Smooth muscle cell (in vitro differentiated cells): ENCODE measurements at regions not wholly inside any gene's neighbourhood (a gene's known extent, or its start where the extent isn't known, plus 50 kb on each side); places are given as distances from the start of the nearest gene placed in this dataset.

ENCODE experiments used
- DNase-seq: peaks from one replicate; lab custom pipeline; 2025; ENCODE audit not compliant: unreplicated experiment; lab: John Stamatoyannopoulos, UW
- H2AFZ ChIP-seq: fragments of 200-600 bp; sonication (generic); 2 replicates; pipeline ENCODE4 v1.6.0; 2016; ENCODE audit warnings: antibody characterized with exemption, low read depth, mild to moderate bottlenecking
- H3F3A ChIP-seq: fragments of 200-600 bp; sonication (generic); 2 replicates; pipeline ENCODE4 v1.6.0; 2017; ENCODE audit warnings: antibody characterized with exemption, low read depth
- H3K27ac ChIP-seq: fragments of 200-600 bp; sonication (generic); 2 replicates; pipeline ENCODE4 v1.5.1; 2016; ENCODE audit warnings: low read depth, mild to moderate bottlenecking
- H3K27me3 ChIP-seq: fragments of 200-600 bp; sonication (generic); 2 replicates; pipeline ENCODE4 v1.6.1; 2016; ENCODE audit warnings: low read depth, mild to moderate bottlenecking
- H3K36me3 ChIP-seq: fragments of 200-600 bp; sonication (generic); 2 replicates; pipeline ENCODE4 v1.5.1; 2016; ENCODE audit warnings: low read depth
- H3K4me1 ChIP-seq: fragments of 200-600 bp; sonication (generic); 2 replicates; pipeline ENCODE4 v1.5.1; 2016; ENCODE audit warnings: low read depth
- H3K4me2 ChIP-seq: fragments of 200-600 bp; sonication (generic); 2 replicates; pipeline ENCODE4 v1.6.0; 2016; ENCODE audit warnings: mild to moderate bottlenecking
- H3K4me3 ChIP-seq: fragments of 200-600 bp; sonication (generic); 2 replicates; pipeline ENCODE4 v1.5.1; 2016; ENCODE audit warnings: mild to moderate bottlenecking
- H3K79me2 ChIP-seq: fragments of 200-600 bp; sonication (generic); 2 replicates; pipeline ENCODE4 v1.6.0; 2016; ENCODE audit warnings: low read depth, mild to moderate bottlenecking
- H3K9ac ChIP-seq: fragments of 200-600 bp; sonication (generic); 2 replicates; pipeline ENCODE4 v1.6.0; 2016; ENCODE audit warnings: low read depth
- H3K9me3 ChIP-seq: fragments of 200-600 bp; sonication (generic); replicated peaks from 2 replicates; pipeline ENCODE4 v1.5.1; 2016; ENCODE audit warnings: low read depth
- H4K20me1 ChIP-seq: fragments of 200-600 bp; sonication (generic); 2 replicates; pipeline ENCODE4 v1.6.0; 2016; ENCODE audit warnings: low read depth
- CTCF ChIP-seq: fragments of 200-600 bp; sonication (generic); IDR thresholded peaks from 2 replicates; pipeline ENCODE4 v1.5.1; 2017; ENCODE audit warnings: borderline replicate concordance, mild to moderate bottlenecking, antibody characterized with exemption; ENCODE audit not compliant: insufficient read depth, poor library complexity, severe bottlenecking
- WGBS: methylation state at CpG from one replicate; pipeline ENCODE4 v1.1.7; 2016; ENCODE audit warnings: low lambda C conversion rate; 5-methylcytosine and 5-hydroxymethylcytosine counted together

GRCh38 chr12:102781117-102781516 lies 135.9 kb downstream of the PAH start:
- H4K20me1 ChIP-seq: no peaks in the 10 kb centered on the region
- H3K9ac ChIP-seq: no peak overlapping the region
- H3K27me3 ChIP-seq: peaks cover 5% of the 10 kb centered on the region
- TF ChIP-seq CTCF: no peak
- H3K27ac ChIP-seq: no peak overlapping the region
- no peaks in the 10 kb centered on the region for H3F3A ChIP-seq
- no peak for DNase-seq
- H3K4me3 ChIP-seq: no peak overlapping the region
- no peaks in the 10 kb centered on the region for H3K4me1 ChIP-seq
- no peaks in the 10 kb centered on the region for H3K79me2 ChIP-seq
- no peaks in the 10 kb centered on the region for H3K9me3 ChIP-seq
- no peak overlapping the region for H2AFZ ChIP-seq
- H3K4me2 ChIP-seq: no peak overlapping the region
- H3K36me3 ChIP-seq: no peaks in the 10 kb centered on the region

- H3K27ac ChIP-seq: no peak overlapping the region
- 83% methylated on average over 2 of the region's 2 CpGs for WGBS
- no peak for TF ChIP-seq CTCF
- H2AFZ ChIP-seq: no peak overlapping the region
- no peaks in the 10 kb centered on the region for H3K79me2 ChIP-seq
- H3F3A ChIP-seq: no peaks in the 10 kb centered on the region
- no peak overlapping the region for H3K4me2 ChIP-seq
- peaks cover 14% of the 10 kb centered on the region for H3K27me3 ChIP-seq
- H3K36me3 ChIP-seq: no peaks in the 10 kb centered on the region
- H3K4me1 ChIP-seq: no peaks in the 10 kb centered on the region
- H3K4me3 ChIP-seq: no peak overlapping the region
- no peaks in the 10 kb centered on the region for H4K20me1 ChIP-seq
- no peak overlapping the region for H3K9ac ChIP-seq
- DNase-seq: no peak
- no peaks in the 10 kb centered on the region for H3K9me3 ChIP-seq
Measured at GRCh38 chr12:102776041-102776440, 141.0 kb downstream of the PAH start.

GRCh38 chr12:102769323-102769916 lies 147.6 kb downstream of the PAH start:
- peak overlapping the region; percentile 49 for H2AFZ ChIP-seq
- H3K9me3 ChIP-seq: no peaks in the 10 kb centered on the region
- H3K4me3 ChIP-seq: no peak overlapping the region
- H3K27me3 ChIP-seq: peaks cover 9% of the 10 kb centered on the region
- no peaks in the 10 kb centered on the region for H3K36me3 ChIP-seq
- TF ChIP-seq CTCF: peak; percentile 87
- no peak overlapping the region for H3K27ac ChIP-seq
- H3K4me1 ChIP-seq: no peaks in the 10 kb centered on the region
- H3F3A ChIP-seq: no peaks in the 10 kb centered on the region
- H4K20me1 ChIP-seq: no peaks in the 10 kb centered on the region
- H3K4me2 ChIP-seq: peak overlapping the region; percentile 37
- 10% methylated on average over 6 of the region's 6 CpGs for WGBS
- peak; percentile 4 for DNase-seq
- no peaks in the 10 kb centered on the region for H3K79me2 ChIP-seq
- no peak overlapping the region for H3K9ac ChIP-seq

GRCh38 chr12:102766961-102767360 lies 150.1 kb downstream of the PAH start:
- 91% methylated on average over 3 of the region's 3 CpGs for WGBS
- Histone ChIP-seq H3F3A (no peaks in the 10 kb centered on the region), H3K9me3 (no peaks in the 10 kb centered on the region), H2AFZ (no peak overlapping the region), H3K27me3 (peaks cover 9% of the 10 kb centered on the region), H3K9ac (no peak overlapping the region), H4K20me1 (no peaks in the 10 kb centered on the region), H3K36me3 (no peaks in the 10 kb centered on the region), H3K4me3 (no peak overlapping the region), H3K4me1 (no peaks in the 10 kb centered on the region), H3K79me2 (no peaks in the 10 kb centered on the region), H3K27ac (no peak overlapping the region), H3K4me2 (no peak overlapping the region)
- DNase-seq: no peak
- no peak for TF ChIP-seq CTCF
